ENCODE measurements at regions not wholly inside any gene's neighbourhood (a gene's known extent, or its start where the extent isn't known, plus 50 kb on each side); places are given as distances from the start of the nearest gene placed in this dataset.

- H3K36me3 ChIP-seq, result no peaks in the 10 kb centered on the region
- Mint-ChIP-seq H3K4me3 (no peak overlapping the region), H3K9me3 (peaks cover 4% of the 10 kb centered on the region), H3K36me3 (no peaks in the 10 kb centered on the region), H3K27me3 (ENCODE audit: insufficient read depth, low read depth) (no peaks in the 10 kb centered on the region), H3K27ac (no peak overlapping the region), H3K4me1 (no peaks in the 10 kb centered on the region)
- TF ChIP-seq EZH2phosphoT487 (IDR thresholded peaks at IDR 0.05), result no peak
- no peak for TF ChIP-seq CTCF (IDR thresholded peaks at IDR 0.05)
- no peak for TF ChIP-seq EZH2 (IDR thresholded peaks at IDR 0.05)
- no peak overlapping the region for H2AFZ ChIP-seq (replicated peaks)
- H3K4me2 ChIP-seq, result no peak overlapping the region
- no peaks in the 10 kb centered on the region for H3K4me1 ChIP-seq
- H3K9me3 ChIP-seq (ENCODE audit: low read depth), result no peaks in the 10 kb centered on the region
- no peak overlapping the region for H3K27ac ChIP-seq
- H3K4me3 ChIP-seq, result no peak overlapping the region
- H3K9ac ChIP-seq, result no peak overlapping the region
- no peaks in the 10 kb centered on the region for H4K20me1 ChIP-seq (ENCODE audit: low read depth)
- H3K79me2 ChIP-seq (ENCODE audit: low read depth), result no peaks in the 10 kb centered on the region
- no peak for DNase-seq (ENCODE audit: low spot score)
- no peaks in the 10 kb centered on the region for H3K27me3 ChIP-seq
- no peaks in the 10 kb centered on the region for H3F3A ChIP-seq (ENCODE audit: low read depth)
Observed at GRCh38 chr12:33245434-33245833, 194.2 kb downstream of the SYT10 start.

GRCh38 chr12:33226671-33227070 is 212.9 kb downstream of the SYT10 start:
- no peaks in the 10 kb centered on the region for H3K27me3 ChIP-seq
- Mint-ChIP-seq H3K4me1 (no peaks in the 10 kb centered on the region), H3K27me3 (ENCODE audit: insufficient read depth, low read depth) (no peaks in the 10 kb centered on the region), H3K27ac (no peak overlapping the region), H3K9me3 (peaks cover 7% of the 10 kb centered on the region), H3K4me3 (no peak overlapping the region), H3K36me3 (no peaks in the 10 kb centered on the region)
- H3F3A ChIP-seq (ENCODE audit: low read depth), result no peaks in the 10 kb centered on the region
- no peak overlapping the region for H3K4me3 ChIP-seq
- no peak overlapping the region for H3K4me2 ChIP-seq
- TF ChIP-seq EZH2 (IDR thresholded peaks at IDR 0.05), result no peak
- TF ChIP-seq EZH2phosphoT487 (IDR thresholded peaks at IDR 0.05), result no peak
- H4K20me1 ChIP-seq (ENCODE audit: low read depth), result no peaks in the 10 kb centered on the region
- no peak overlapping the region for H3K9ac ChIP-seq
- no peak overlapping the region for H2AFZ ChIP-seq (replicated peaks)
- H3K9me3 ChIP-seq (ENCODE audit: low read depth), result no peaks in the 10 kb centered on the region
- H3K27ac ChIP-seq, result no peak overlapping the region
- no peaks in the 10 kb centered on the region for H3K36me3 ChIP-seq
- no peaks in the 10 kb centered on the region for H3K79me2 ChIP-seq (ENCODE audit: low read depth)
- no peaks in the 10 kb centered on the region for H3K4me1 ChIP-seq
- DNase-seq (ENCODE audit: low spot score), result no peak

- DNase-seq (ENCODE audit: low spot score), result no peak
- H3K4me2 ChIP-seq, result no peak overlapping the region
- H3K4me3 ChIP-seq, result no peak overlapping the region
- H3K36me3 ChIP-seq, result no peaks in the 10 kb centered on the region
- H3K9ac ChIP-seq, result no peak overlapping the region
- Mint-ChIP-seq H3K9me3 (peaks cover 3% of the 10 kb centered on the region), H3K36me3 (no peaks in the 10 kb centered on the region), H3K27ac (no peak overlapping the region), H3K27me3 (ENCODE audit: insufficient read depth, low read depth) (no peaks in the 10 kb centered on the region), H3K4me1 (no peaks in the 10 kb centered on the region), H3K4me3 (no peak overlapping the region)
- no peaks in the 10 kb centered on the region for H3K9me3 ChIP-seq (ENCODE audit: low read depth)
- H3K27ac ChIP-seq, result no peak overlapping the region
- H3F3A ChIP-seq (ENCODE audit: low read depth), result no peaks in the 10 kb centered on the region
- no peaks in the 10 kb centered on the region for H3K27me3 ChIP-seq
- H2AFZ ChIP-seq (replicated peaks), result no peak overlapping the region
- H4K20me1 ChIP-seq (ENCODE audit: low read depth), result no peaks in the 10 kb centered on the region
- H3K79me2 ChIP-seq (ENCODE audit: low read depth), result no peaks in the 10 kb centered on the region
- no peak for TF ChIP-seq EZH2 (IDR thresholded peaks at IDR 0.05)
- no peak for TF ChIP-seq CTCF (IDR thresholded peaks at IDR 0.05)
- TF ChIP-seq EZH2phosphoT487 (IDR thresholded peaks at IDR 0.05), result no peak
- H3K4me1 ChIP-seq, result no peaks in the 10 kb centered on the region
Observed at GRCh38 chr12:33223956-33224355, 215.7 kb downstream of the SYT10 start.

DNA sequence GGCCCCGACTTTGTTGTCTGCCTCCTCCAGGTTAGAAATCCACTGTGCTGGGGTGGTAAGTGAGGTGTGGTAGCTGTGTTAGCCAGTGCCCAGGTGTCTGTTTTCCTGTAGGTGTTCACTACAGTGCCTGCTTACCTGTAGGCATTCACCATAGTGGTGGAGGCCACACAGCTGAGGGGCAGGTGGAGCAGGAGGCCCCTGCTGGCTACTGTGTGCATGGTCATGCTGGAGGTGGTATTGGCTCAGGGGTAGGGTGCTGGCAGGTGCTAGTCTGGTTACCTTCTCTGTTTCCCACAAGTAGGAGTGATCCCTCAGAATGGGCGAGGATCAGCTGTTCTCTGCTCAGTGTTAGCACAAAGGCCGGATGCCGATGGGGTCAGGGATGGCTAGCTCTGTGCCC is 217.3 kb downstream of the SYT10 start:
- no peaks in the 10 kb centered on the region for H3K4me1 ChIP-seq
- no peaks in the 10 kb centered on the region for H3K27me3 ChIP-seq
- no peak for DNase-seq (ENCODE audit: low spot score)
- no peak overlapping the region for H2AFZ ChIP-seq (replicated peaks)
- no peaks in the 10 kb centered on the region for H3K36me3 Mint-ChIP-seq
- no peak overlapping the region for H3K4me3 Mint-ChIP-seq
- H3K9me3 Mint-ChIP-seq, result peaks cover 4% of the 10 kb centered on the region
- no peaks in the 10 kb centered on the region for H3K79me2 ChIP-seq (ENCODE audit: low read depth)
- H3K27ac ChIP-seq, result no peak overlapping the region
- no peaks in the 10 kb centered on the region for H3K36me3 ChIP-seq
- H3K27me3 Mint-ChIP-seq (ENCODE audit: insufficient read depth, low read depth), result no peaks in the 10 kb centered on the region
- no peak overlapping the region for H3K27ac Mint-ChIP-seq
- no peaks in the 10 kb centered on the region for H3K9me3 ChIP-seq (ENCODE audit: low read depth)
- H3K4me3 ChIP-seq, result no peak overlapping the region
- no peak for TF ChIP-seq CTCF (IDR thresholded peaks at IDR 0.05)
- no peak for TF ChIP-seq EZH2phosphoT487 (IDR thresholded peaks at IDR 0.05)
- TF ChIP-seq EZH2 (IDR thresholded peaks at IDR 0.05), result no peak
- H4K20me1 ChIP-seq (ENCODE audit: low read depth), result no peaks in the 10 kb centered on the region
- H3K9ac ChIP-seq, result no peak overlapping the region
- no peak overlapping the region for H3K4me2 ChIP-seq
- H3F3A ChIP-seq (ENCODE audit: low read depth), result no peaks in the 10 kb centered on the region
- H3K4me1 Mint-ChIP-seq, result no peaks in the 10 kb centered on the region

All from neural progenitor cell (in vitro differentiated cells).